GM18907 (cell line): ENCODE measurements at regions not wholly inside any gene's neighbourhood (a gene's known extent, or its start where the extent isn't known, plus 50 kb on each side); places are given as distances from the start of the nearest gene placed in this dataset.
A peak's percentile ranks its signal among the peaks of the same experiment; 100 is the strongest.

Experiments
- ATAC-seq: cut with Tn5 transposase; IDR thresholded peaks from one replicate; pipeline ENCODE4 v1.9.1; 2021; ENCODE audit warnings: mild to moderate bottlenecking, moderate library complexity; ENCODE audit not compliant: unreplicated experiment

DNA sequence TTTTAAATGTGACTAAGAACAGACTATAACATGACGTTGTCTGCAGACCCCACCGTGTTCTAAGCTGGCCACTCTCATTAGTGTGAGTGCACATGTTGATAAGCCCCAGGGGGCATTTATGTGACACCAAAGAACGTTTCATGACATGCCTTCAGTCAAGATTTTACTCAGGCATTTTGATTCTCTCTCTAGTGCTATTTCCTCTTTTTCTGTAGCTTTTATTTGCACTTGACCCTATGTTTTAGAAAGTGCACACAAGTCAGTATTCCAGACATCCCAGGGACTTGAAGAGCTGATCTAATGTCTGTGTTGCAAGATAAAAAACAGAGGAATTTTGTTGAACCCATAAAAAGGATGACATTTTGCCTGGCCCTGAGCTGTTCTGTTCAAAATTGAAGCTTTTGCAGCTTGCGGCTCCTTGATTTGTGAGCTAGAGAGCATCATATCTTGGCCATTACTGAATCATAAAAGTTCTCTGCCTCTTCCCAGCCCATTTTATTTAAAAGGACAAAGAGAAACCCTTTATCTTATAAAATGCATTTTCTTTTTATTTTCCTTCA lies 80.9 kb upstream of the TYRP1 start:
- ATAC-seq, result no peak

DNA sequence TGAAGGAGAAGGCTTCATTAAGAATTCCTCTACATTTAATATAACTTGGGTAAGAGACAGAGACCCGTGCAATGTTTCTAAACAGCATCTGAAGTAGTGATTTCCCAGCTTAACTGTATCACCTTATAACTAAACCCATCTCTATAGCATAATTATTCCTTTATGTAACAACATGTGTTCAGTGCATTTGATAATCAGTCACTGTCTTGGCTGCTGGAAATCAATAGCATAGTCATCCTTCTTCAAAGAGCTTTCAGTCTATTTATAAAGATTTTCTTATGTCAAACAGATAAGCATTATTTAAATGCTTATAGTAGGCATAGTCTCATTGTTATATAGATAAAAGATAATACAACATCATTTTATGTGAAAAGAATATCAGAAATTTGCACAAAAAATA lies 80.1 kb upstream of the TYRP1 start:
- ATAC-seq, result no peak

DNA sequence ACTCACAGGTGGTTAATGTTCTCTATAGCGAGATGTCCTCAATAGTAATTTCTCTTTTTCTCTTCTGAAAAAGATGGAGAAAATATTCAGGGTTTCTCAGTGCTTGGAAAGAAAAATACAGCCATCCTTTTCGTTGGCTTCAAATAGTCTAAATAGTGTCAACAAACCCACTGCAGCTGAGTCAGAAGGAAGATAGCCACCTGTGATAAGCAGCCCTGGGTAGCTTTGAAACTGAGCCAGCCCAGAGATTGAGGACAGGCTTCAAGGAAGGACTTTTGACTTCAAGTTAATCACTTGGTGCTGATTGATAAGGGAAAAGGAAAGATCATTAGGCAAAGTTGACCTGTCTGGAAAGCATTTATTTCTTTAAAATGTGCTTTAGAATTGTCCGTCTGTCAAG lies 78.7 kb upstream of the TYRP1 start:
- no peak for ATAC-seq

DNA sequence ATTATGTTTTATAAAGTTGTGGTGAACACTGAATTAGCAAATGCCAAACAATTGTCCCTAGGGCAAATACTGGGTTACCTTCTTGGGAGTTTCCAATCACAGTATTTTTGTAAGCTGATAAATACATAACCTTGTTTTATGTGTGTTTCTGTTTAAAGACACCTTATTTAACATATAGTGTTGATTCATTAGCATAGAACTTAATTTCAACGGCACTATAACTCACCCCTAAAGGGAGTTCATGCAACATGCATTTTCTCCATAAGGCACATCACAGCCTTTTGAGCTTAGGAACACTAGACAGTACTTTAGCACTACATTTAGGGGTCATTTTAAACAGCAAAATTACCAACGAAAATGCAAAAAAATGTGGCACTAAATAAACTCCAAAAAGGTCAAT lies 74.2 kb upstream of the TYRP1 start:
- no peak for ATAC-seq

DNA sequence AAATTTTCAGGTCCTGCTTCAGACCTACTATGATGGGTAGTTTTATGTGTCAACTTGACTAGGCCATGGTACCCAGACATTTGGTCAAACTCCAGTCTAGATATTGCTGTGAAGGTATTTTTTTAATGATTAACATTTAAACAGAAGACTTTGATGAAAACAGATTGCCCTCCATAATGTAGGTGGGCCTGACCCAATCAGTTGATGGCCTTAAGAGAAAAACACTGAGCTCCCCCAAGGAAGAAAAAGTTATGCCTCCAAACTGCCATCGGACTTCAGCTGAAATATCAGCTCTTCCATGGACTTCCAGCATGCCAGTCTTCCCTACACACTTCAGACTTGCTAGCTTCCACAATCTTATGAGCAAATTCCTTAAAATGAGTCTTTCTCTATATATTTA lies 67.3 kb upstream of the TYRP1 start:
- ATAC-seq, result no peak

- no peak for ATAC-seq
These were observed 66.1 kb upstream of the TYRP1 start for GRCh38 chr9:12627096-12627495.

DNA sequence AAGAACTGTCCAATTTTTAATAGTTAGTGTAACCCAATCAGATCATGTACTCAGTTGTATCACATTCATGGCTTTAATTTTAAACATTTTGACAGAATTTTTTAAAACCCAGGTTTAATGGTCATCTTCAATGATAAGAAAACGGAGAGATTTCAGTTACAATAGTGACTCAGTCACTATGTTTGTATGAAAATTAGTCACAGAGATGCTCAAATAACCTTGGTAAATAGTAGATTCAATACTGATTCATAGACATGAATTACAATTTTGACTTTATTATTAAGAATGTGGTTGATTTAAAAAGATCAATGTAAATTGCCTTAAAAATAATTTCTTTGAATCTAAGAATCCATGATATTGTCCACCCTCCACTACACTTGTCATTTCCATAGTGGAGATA lies 64.6 kb upstream of the TYRP1 start:
- ATAC-seq, result no peak

DNA sequence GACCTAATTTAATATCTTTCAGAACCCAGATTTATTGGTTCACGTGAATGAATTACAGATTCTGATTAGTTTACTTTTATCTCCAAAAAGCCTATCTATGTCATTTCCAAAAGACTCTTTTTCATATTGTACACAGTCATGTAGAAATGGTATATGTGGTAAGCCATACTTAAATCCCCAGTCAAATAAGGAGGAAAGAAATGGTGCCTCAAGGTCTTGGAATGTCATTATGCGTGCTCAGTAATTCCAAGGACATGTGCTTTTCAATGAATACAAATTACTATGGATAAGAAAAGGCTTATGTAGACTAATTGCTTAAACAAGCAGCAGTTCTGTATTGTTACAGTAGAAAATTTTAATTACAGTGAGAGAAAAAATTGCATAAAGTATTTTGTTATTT lies 64.1 kb upstream of the TYRP1 start:
- no peak for ATAC-seq

DNA sequence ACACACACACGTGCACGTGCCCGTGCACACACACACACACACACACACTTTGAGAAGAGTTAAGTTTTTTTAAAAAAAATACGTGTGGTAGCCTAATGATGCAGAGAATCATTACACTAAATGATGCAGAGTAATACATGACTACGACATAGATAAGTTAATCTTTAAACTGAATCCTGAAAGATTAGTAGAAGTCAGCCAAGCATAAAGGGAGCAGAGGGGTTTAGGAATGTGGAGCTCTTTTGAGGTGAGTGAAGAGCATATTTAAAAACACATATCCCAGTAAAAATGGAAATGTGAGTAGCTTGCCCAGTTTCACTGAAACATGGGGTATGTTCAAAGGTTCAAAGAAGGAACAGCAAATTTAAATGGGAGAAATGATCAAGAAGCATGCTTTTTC lies 61.3 kb upstream of the TYRP1 start:
- ATAC-seq, result no peak

- ATAC-seq, result no peak
These were observed 60.0 kb upstream of the TYRP1 start for GRCh38 chr9:12633016-12633765.

GRCh38 chr9:12640016-12640587 lies 53.1 kb upstream of the TYRP1 start:
- peak; percentile 58 for ATAC-seq

DNA sequence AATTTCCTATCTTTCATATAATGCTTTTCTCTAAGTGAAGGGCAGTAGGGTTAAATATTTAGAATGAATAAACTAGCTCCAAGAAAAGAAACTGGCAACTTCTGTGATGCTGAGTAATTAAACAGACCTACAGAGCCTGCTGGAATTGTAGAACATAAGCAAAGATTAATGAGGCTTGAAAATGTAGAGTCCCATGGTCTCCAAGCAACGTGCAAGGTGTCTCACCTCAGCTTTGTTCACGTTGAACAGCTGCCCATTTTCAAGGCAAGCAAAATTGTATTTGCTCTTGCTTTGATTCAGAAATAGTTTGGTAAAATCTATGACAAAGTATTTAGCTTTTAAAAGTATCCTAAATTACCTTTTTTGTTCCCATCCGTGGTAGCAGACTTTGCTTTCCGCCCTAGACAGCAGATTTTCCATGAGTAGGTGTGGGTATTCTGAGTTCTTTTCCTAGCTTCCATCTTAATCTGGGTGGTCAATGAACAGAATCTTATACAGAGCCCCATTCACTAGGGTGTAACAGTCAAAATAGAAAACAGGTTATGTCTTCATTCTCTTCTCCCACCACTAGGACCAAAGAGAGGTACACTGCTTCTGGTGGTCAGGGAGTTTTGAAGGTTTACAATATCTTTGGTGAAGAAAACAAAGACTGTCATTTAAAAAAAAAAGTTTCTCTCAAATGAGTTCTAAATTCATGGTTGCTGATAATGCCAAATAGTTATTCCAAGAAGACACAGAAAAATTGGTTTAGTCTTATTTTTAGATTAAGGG lies 52.1 kb upstream of the TYRP1 start:
- no peak for ATAC-seq
